ENCODE measurements at regions not wholly inside any gene's neighbourhood (a gene's known extent, or its start where the extent isn't known, plus 50 kb on each side); places are given as distances from the start of the nearest gene placed in this dataset.

GRCh38 chr6:99743647-99744046, 137.0 kb downstream of the PRDM13 start:
- TF ChIP-seq RAD21 (IDR thresholded peaks at IDR 0.05; ENCODE audit: low read depth) = no peak
- no peak for TF ChIP-seq SIN3A (IDR thresholded peaks at IDR 0.05; ENCODE audit: low read depth)
- TF ChIP-seq, protein P1, sequence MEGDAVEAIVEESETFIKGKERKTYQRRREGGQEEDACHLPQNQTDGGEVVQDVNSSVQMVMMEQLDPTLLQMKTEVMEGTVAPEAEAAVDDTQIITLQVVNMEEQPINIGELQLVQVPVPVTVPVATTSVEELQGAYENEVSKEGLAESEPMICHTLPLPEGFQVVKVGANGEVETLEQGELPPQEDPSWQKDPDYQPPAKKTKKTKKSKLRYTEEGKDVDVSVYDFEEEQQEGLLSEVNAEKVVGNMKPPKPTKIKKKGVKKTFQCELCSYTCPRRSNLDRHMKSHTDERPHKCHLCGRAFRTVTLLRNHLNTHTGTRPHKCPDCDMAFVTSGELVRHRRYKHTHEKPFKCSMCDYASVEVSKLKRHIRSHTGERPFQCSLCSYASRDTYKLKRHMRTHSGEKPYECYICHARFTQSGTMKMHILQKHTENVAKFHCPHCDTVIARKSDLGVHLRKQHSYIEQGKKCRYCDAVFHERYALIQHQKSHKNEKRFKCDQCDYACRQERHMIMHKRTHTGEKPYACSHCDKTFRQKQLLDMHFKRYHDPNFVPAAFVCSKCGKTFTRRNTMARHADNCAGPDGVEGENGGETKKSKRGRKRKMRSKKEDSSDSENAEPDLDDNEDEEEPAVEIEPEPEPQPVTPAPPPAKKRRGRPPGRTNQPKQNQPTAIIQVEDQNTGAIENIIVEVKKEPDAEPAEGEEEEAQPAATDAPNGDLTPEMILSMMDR (IDR thresholded peaks at IDR 0.05 in 2 of 3, conservative IDR thresholded peaks at IDR 0.05 in 1 of 3; ENCODE audit: borderline replicate concordance in 1 of 3, insufficient read depth in 1 of 3, low read depth in 2 of 3, low read length in 2 of 3) = no peak
- TF ChIP-seq POLR2A (IDR thresholded peaks at IDR 0.05; ENCODE audit: borderline replicate concordance, extremely low read depth, insufficient read depth, insufficient read length) = no peak

Measured in HCT116 (cell line).